ENCODE measurements at regions not wholly inside any gene's neighbourhood (a gene's known extent, or its start where the extent isn't known, plus 50 kb on each side); places are given as distances from the start of the nearest gene placed in this dataset.
"Not testable (repeated sequence)": the region's sequence is repeated elsewhere in the genome, so short reads cannot be mapped to it uniquely, and the experiment has no call there.

- Histone ChIP-seq H3K9me3 (ENCODE audit: low read length) (peaks cover 12% of the 10 kb centered on the region; the same call in 1 of the 2 replicates), H3K4me1 (ENCODE audit: insufficient read depth, low read length) (peaks cover 28% of the 10 kb centered on the region)
- H3K27ac ChIP-seq (ENCODE audit: extremely low read length, insufficient read depth, low read length); H2AFZ ChIP-seq (ENCODE audit: low read length); intact Hi-C loops (cut with micrococcal nuclease; ENCODE audit: unreplicated experiment); in situ Hi-C loops (cut with HindIII; ENCODE audit: extremely low pct_ligation_motif_present, low pct_unique_long_range_greater_than_20kb); H3K36me3 ChIP-seq (replicated peaks in 1 of 2; ENCODE audit: control insufficient read depth in 1 of 2, insufficient read depth in 2 of 2, low read length in 2 of 2); H3K27me3 ChIP-seq (ENCODE audit: control insufficient read depth in 1 of 2, insufficient read depth in 2 of 2, low read length in 2 of 2); CTCF ChIA-PET (ENCODE audit: low intra/inter-chr PET ratio, low total read pairs); H3K79me2 ChIP-seq (ENCODE audit: insufficient read depth, low read length); BruUV-seq (replicated peaks); ATAC-seq; FAIRE-seq; DNase-seq (ENCODE audit: low spot score); H3K4me2 ChIP-seq (ENCODE audit: low read depth, low read length); H3K4me3 ChIP-seq (replicated peaks in 1 of 3; ENCODE audit: insufficient read depth in 1 of 3, low read depth in 2 of 3, low read length in 3 of 3); H4K20me1 ChIP-seq (ENCODE audit: insufficient read depth, low read length); H3K9ac ChIP-seq (ENCODE audit: insufficient read depth, low read depth, low read length); POLR2A ChIA-PET: not testable (repeated sequence)
- WGBS (ENCODE audit: low lambda C conversion rate) = 100% methylated on average over 1 of the region's 7 CpGs
These were observed 192.0 kb downstream of the LAT start for GRCh38 chr16:29176822-29177202.

GRCh38 chr16:29176154-29176470 is 191.3 kb downstream of the LAT start:
- WGBS (ENCODE audit: low lambda C conversion rate) = 52% methylated on average over 3 of the region's 7 CpGs
- H3K27ac ChIP-seq (ENCODE audit: extremely low read length, insufficient read depth, low read length); H2AFZ ChIP-seq (ENCODE audit: low read length); POLR2A ChIA-PET; ATAC-seq; H3K79me2 ChIP-seq (ENCODE audit: insufficient read depth, low read length); FAIRE-seq; H4K20me1 ChIP-seq (ENCODE audit: insufficient read depth, low read length); intact Hi-C loops (cut with micrococcal nuclease; ENCODE audit: unreplicated experiment); in situ Hi-C loops (cut with HindIII; ENCODE audit: extremely low pct_ligation_motif_present, low pct_unique_long_range_greater_than_20kb); DNase-seq (ENCODE audit: low spot score); H3K9ac ChIP-seq (ENCODE audit: insufficient read depth, low read depth, low read length); H3K27me3 ChIP-seq (ENCODE audit: control insufficient read depth in 1 of 2, insufficient read depth in 2 of 2, low read length in 2 of 2); H3K4me3 ChIP-seq (replicated peaks in 1 of 3; ENCODE audit: insufficient read depth in 1 of 3, low read depth in 2 of 3, low read length in 3 of 3); BruUV-seq (replicated peaks); CTCF ChIA-PET (ENCODE audit: low intra/inter-chr PET ratio, low total read pairs); H3K4me2 ChIP-seq (ENCODE audit: low read depth, low read length); H3K36me3 ChIP-seq (replicated peaks in 1 of 2; ENCODE audit: control insufficient read depth in 1 of 2, insufficient read depth in 2 of 2, low read length in 2 of 2): not testable (repeated sequence)
- peaks cover 22% of the 10 kb centered on the region for H3K4me1 ChIP-seq (ENCODE audit: insufficient read depth, low read length)
- H3K9me3 ChIP-seq (ENCODE audit: low read length) = peaks cover 12% of the 10 kb centered on the region; the same call in 1 of the 2 replicates

GRCh38 chr16:29175411-29176153 is 190.7 kb downstream of the LAT start:
- intact Hi-C loops (cut with micrococcal nuclease; ENCODE audit: unreplicated experiment); BruUV-seq (replicated peaks); DNase-seq (ENCODE audit: low spot score); H3K36me3 ChIP-seq (replicated peaks in 1 of 2; ENCODE audit: control insufficient read depth in 1 of 2, insufficient read depth in 2 of 2, low read length in 2 of 2); H3K27ac ChIP-seq (ENCODE audit: extremely low read length, insufficient read depth, low read length); in situ Hi-C loops (cut with HindIII; ENCODE audit: extremely low pct_ligation_motif_present, low pct_unique_long_range_greater_than_20kb); H4K20me1 ChIP-seq (ENCODE audit: insufficient read depth, low read length); H3K9ac ChIP-seq (ENCODE audit: insufficient read depth, low read depth, low read length); H3K4me3 ChIP-seq (replicated peaks in 1 of 3; ENCODE audit: insufficient read depth in 1 of 3, low read depth in 2 of 3, low read length in 3 of 3); CTCF ChIA-PET (ENCODE audit: low intra/inter-chr PET ratio, low total read pairs); H3K27me3 ChIP-seq (ENCODE audit: control insufficient read depth in 1 of 2, insufficient read depth in 2 of 2, low read length in 2 of 2); H3K4me2 ChIP-seq (ENCODE audit: low read depth, low read length); H2AFZ ChIP-seq (ENCODE audit: low read length); ATAC-seq; POLR2A ChIA-PET; H3K79me2 ChIP-seq (ENCODE audit: insufficient read depth, low read length): not testable (repeated sequence)
- FAIRE-seq = peak; percentile 12
- peaks cover 12% of the 10 kb centered on the region; the same call in 1 of the 2 replicates for H3K9me3 ChIP-seq (ENCODE audit: low read length)
- peaks cover 22% of the 10 kb centered on the region for H3K4me1 ChIP-seq (ENCODE audit: insufficient read depth, low read length)
- 40% methylated on average over 11 of the region's 19 CpGs for WGBS (ENCODE audit: low lambda C conversion rate)

- BruUV-seq (replicated peaks); H4K20me1 ChIP-seq (ENCODE audit: insufficient read depth, low read length); H3K79me2 ChIP-seq (ENCODE audit: insufficient read depth, low read length); H3K27ac ChIP-seq (ENCODE audit: extremely low read length, insufficient read depth, low read length); H2AFZ ChIP-seq (ENCODE audit: low read length); FAIRE-seq; H3K9ac ChIP-seq (ENCODE audit: insufficient read depth, low read depth, low read length); POLR2A ChIA-PET; CTCF ChIA-PET (ENCODE audit: low intra/inter-chr PET ratio, low total read pairs); H3K36me3 ChIP-seq (replicated peaks in 1 of 2; ENCODE audit: control insufficient read depth in 1 of 2, insufficient read depth in 2 of 2, low read length in 2 of 2); DNase-seq (ENCODE audit: low spot score); intact Hi-C loops (cut with micrococcal nuclease; ENCODE audit: unreplicated experiment); H3K27me3 ChIP-seq (ENCODE audit: control insufficient read depth in 1 of 2, insufficient read depth in 2 of 2, low read length in 2 of 2); ATAC-seq; H3K4me2 ChIP-seq (ENCODE audit: low read depth, low read length); in situ Hi-C loops (cut with HindIII; ENCODE audit: extremely low pct_ligation_motif_present, low pct_unique_long_range_greater_than_20kb); H3K4me3 ChIP-seq (replicated peaks in 1 of 3; ENCODE audit: insufficient read depth in 1 of 3, low read depth in 2 of 3, low read length in 3 of 3): not testable (repeated sequence)
- Histone ChIP-seq H3K4me1 (ENCODE audit: insufficient read depth, low read length) (peaks cover 15% of the 10 kb centered on the region), H3K9me3 (ENCODE audit: low read length) (peaks cover 12% of the 10 kb centered on the region; the same call in 1 of the 2 replicates)
- 42% methylated on average over 16 of the region's 16 CpGs for WGBS (ENCODE audit: low lambda C conversion rate)
These were observed 188.8 kb downstream of the LAT start for GRCh38 chr16:29173371-29174305.

Measured in HepG2 (cell line).